Activated naive CD8-positive, alpha-beta T cell treated with anti-CD3 and anti-CD28 coated beads, Interleukin-2, amount 50 U/mL, for 24 hours (primary cell): ENCODE measurements at regions not wholly inside any gene's neighbourhood (a gene's known extent, or its start where the extent isn't known, plus 50 kb on each side); places are given as distances from the start of the nearest gene placed in this dataset.
"Not testable (repeated sequence)": the region's sequence is repeated elsewhere in the genome, so short reads cannot be mapped to it uniquely, and the experiment has no call there.

Source experiments
- ATAC-seq: fragments of 150-1000 bp; cut with Tn5 transposase; one replicate; pipeline ENCODE4 v1.10.0; 2021
- DNase-seq: peaks from one replicate; pipeline ENCODE4 v3.0.0; 2021
- H3K27ac Mint-ChIP-seq: one replicate; pipeline ENCODE4 v1.8.0; 2021; ENCODE audit warnings: mild to moderate bottlenecking, mixed read lengths
- H3K27me3 Mint-ChIP-seq: one replicate; pipeline ENCODE4 v1.8.0; 2021; ENCODE audit warnings: mixed read lengths
- H3K36me3 Mint-ChIP-seq: one replicate; pipeline ENCODE4 v1.8.0; 2021; ENCODE audit warnings: low read depth, mixed read lengths
- H3K4me1 Mint-ChIP-seq: one replicate; pipeline ENCODE4 v1.8.0; 2021; ENCODE audit warnings: mixed read lengths
- H3K4me3 Mint-ChIP-seq: one replicate; pipeline ENCODE4 v1.8.0; 2021; ENCODE audit warnings: mild to moderate bottlenecking, moderate library complexity, mixed read lengths
- H3K9me3 Mint-ChIP-seq: one replicate; pipeline ENCODE4 v1.8.0; 2021; ENCODE audit warnings: mixed read lengths

DNA sequence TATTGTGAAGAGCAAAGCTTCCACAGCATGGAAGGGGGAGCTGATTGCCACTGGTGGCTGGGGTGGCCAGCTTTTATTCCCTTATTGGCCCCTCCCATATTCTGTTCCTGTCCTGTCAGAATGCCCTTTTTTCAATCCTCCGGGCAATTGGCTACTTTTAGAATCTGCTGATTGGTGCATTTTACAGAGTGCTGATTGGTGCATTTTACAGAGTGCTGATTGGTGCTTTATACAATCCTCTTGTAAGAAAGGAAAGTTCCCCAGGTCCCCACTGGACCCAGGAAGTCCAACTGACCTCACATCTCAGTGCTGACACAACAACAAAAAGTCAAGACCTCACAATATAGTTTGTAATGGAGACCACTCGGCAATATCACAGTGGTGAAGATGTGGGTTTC is 195.0 kb downstream of the SPATA31A6 start:
- H3K27ac Mint-ChIP-seq = no peak overlapping the region
- H3K4me1 Mint-ChIP-seq = no peaks in the 10 kb centered on the region
- no peak for DNase-seq
- ATAC-seq = no peak
- no peaks in the 10 kb centered on the region for H3K36me3 Mint-ChIP-seq
- H3K27me3 Mint-ChIP-seq = no peaks in the 10 kb centered on the region
- H3K9me3 Mint-ChIP-seq = peaks cover 4% of the 10 kb centered on the region
- H3K4me3 Mint-ChIP-seq = no peak overlapping the region

DNA sequence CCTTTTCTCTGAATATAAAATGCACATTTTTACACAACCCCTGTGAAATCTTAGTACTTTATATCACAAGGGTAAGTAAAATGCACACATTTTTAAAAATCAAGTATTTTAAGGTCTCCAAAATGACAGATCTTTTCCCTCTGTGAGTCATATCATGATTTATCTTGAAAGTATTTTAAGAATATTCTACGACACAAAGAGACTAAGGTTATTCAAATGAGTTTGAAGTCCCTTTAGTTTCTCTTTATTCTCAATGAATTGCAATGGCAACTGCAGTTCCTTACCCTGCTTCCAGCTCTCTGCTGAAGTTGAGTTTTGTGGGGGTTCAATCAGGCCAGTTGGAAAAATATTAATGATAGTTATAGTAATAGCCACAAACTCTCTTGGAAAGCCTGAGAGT is 196.1 kb downstream of the SPATA31A6 start:
- not testable (repeated sequence) for H3K4me1 Mint-ChIP-seq, H3K27ac Mint-ChIP-seq, DNase-seq, H3K4me3 Mint-ChIP-seq, H3K9me3 Mint-ChIP-seq, ATAC-seq, H3K36me3 Mint-ChIP-seq, H3K27me3 Mint-ChIP-seq

DNA sequence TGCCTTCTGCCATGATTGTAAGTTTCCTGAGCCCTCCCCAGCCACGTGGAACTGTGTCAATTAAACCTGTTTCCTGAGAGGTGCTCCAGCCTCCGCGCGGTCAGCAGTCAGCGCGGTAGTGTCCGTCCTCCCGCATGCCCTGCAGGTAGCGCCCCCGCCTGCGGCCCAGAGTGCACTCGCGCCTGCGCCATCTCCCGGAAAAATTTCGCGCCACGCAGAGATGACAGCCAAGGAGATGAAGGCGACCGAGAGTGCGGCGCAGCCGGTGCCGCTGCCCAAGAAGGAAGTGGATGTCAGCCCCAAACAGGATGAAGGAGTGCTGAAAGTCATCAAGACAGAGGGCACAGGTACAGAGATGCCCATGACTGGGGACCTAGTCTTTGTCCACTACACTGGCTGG is 201.1 kb downstream of the SPATA31A6 start:
- not testable (repeated sequence) for H3K4me3 Mint-ChIP-seq, H3K27me3 Mint-ChIP-seq, ATAC-seq, DNase-seq, H3K4me1 Mint-ChIP-seq, H3K9me3 Mint-ChIP-seq, H3K36me3 Mint-ChIP-seq, H3K27ac Mint-ChIP-seq

DNA sequence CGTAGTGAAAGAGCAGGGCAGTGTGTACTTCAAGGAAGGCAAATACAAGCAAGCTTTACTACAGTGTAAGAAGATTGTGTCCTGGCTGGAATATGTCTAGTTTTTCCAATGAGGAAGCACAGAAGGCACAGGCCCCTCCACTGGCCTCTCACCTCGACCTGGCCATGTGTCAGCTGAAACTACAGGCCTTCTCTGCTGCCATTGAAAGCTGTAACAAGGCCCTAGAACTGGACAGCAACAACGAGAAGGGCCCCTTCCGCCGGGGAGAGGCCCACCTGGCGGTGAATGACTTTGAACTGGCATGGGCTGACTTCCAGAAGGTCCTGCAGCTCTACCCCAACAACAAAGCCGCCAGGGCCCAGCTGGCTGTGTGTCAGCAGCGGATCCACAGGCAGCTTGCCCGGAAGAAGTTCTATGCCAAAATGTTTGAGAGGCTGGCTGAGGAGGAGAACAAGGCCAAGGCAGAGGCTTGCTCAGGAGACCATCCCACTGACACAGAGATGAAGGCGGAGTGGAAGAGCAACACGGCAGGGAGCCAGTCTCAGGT is 202.2 kb downstream of the SPATA31A6 start:
- H3K4me3 Mint-ChIP-seq, H3K27ac Mint-ChIP-seq, H3K36me3 Mint-ChIP-seq, H3K4me1 Mint-ChIP-seq, ATAC-seq, H3K27me3 Mint-ChIP-seq, DNase-seq, H3K9me3 Mint-ChIP-seq: not testable (repeated sequence)

DNA sequence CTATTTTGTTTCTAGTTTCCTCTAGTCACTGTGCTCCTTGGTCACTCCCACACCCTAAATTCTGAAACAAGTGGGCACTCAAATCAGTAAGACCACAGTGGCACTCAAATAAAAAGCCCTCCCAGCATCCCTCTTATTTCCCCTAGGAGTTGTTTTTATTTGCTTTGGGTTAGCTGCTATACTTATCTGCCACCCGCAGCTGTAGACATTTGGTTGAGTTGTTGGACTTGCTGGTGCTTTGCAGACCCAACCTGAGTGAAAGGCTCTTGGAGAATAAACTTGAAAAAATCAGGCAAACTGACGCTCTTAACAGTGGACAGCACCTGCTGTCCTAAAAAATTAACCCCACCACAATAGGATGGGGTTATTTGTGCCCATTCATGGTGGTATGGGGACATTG is 203.0 kb downstream of the SPATA31A6 start:
- ATAC-seq (no peak), DNase-seq (no peak)
- H3K27ac Mint-ChIP-seq = no peak overlapping the region
- H3K4me1 Mint-ChIP-seq = no peaks in the 10 kb centered on the region
- no peaks in the 10 kb centered on the region for H3K36me3 Mint-ChIP-seq
- no peaks in the 10 kb centered on the region for H3K9me3 Mint-ChIP-seq
- H3K4me3 Mint-ChIP-seq = no peak overlapping the region
- H3K27me3 Mint-ChIP-seq = no peaks in the 10 kb centered on the region

DNA sequence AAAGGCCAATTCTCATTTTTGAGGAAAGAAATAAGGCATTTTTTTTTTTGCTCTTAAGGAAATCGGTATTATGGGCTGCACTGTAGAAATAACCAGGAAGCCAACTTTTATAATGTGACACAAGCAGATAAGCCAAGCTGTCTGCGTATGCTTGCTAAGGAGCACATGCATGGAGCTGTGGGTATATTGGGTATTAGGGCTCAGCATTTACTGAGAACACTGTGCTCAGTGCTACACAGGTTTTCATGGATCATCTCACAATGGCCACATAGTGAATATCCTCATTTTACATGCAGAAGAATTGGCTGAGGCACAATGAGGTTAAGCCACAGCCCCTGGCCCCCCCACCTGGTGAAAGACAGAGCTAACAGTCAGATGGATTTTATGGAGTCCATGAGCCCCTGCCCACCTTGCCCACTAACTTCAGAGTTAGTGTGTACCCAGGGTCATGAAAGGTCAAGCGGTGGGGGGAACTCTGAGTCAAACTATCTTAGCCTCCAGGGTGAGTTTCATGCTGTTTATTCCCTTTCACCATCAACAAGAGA is 204.8 kb downstream of the SPATA31A6 start:
- Mint-ChIP-seq H3K4me1 (no peaks in the 10 kb centered on the region), H3K9me3 (no peaks in the 10 kb centered on the region), H3K4me3 (no peak overlapping the region), H3K36me3 (no peaks in the 10 kb centered on the region), H3K27ac (no peak overlapping the region), H3K27me3 (no peaks in the 10 kb centered on the region)
- ATAC-seq = no peak
- no peak for DNase-seq

DNA sequence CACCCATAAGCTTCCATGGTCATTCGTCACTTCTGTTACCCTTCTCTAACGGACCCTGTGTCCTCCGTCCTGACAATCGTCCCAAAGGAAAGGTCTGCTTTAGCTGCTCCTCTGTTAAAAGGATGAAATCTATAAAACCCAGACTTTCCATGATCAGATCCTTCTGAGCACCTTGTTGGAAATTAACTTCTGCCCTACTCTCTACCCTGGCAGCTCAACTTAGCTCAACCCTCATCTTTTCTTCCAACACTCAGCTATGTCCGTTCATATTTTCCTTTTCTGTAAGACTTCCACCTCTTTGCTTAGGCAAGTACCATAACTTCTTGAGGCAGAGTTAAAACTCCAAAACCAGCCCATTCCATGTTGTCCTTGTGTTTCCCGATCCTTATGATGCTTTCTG is 205.4 kb downstream of the SPATA31A6 start:
- Mint-ChIP-seq H3K27me3 (no peaks in the 10 kb centered on the region), H3K27ac (no peak overlapping the region), H3K4me1 (no peaks in the 10 kb centered on the region), H3K36me3 (no peaks in the 10 kb centered on the region), H3K9me3 (no peaks in the 10 kb centered on the region), H3K4me3 (no peak overlapping the region)
- DNase-seq (no peak), ATAC-seq (no peak)

DNA sequence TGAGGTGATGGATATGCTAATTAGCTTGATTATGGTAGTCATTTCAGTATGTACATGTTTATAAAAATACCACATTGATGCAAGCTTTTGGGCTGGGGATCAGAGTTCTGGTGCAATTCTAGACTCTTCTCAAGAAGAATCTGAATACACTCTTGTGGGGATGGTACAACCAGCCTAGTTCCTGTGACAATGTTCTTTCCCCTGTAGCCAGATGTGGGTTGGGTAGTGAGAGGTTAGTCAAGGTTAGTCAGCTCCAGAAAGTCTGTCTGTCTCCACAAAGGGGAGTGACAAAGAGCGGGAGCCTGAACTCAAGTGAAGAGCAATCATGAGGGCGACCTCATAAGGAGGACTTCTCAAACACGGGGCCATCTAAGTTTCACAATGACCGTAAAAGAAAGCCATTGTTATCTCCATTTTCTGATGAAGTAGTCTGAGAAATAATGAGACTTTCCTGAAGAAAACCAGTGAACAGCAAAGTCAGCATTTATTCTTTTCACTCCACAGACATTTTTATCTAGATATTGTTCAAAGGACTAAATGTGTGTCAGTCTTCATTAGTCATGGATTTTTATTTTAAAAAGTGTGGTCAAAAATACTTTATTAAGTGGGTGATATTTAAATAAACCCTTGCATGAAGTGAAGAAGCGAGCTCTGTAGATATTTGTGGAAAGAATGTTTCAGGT is 209.5 kb downstream of the SPATA31A6 start:
- peak; percentile 75 for ATAC-seq
- DNase-seq, H3K27me3 Mint-ChIP-seq, H3K4me3 Mint-ChIP-seq, H3K9me3 Mint-ChIP-seq, H3K27ac Mint-ChIP-seq, H3K4me1 Mint-ChIP-seq, H3K36me3 Mint-ChIP-seq: not testable (repeated sequence)

DNA sequence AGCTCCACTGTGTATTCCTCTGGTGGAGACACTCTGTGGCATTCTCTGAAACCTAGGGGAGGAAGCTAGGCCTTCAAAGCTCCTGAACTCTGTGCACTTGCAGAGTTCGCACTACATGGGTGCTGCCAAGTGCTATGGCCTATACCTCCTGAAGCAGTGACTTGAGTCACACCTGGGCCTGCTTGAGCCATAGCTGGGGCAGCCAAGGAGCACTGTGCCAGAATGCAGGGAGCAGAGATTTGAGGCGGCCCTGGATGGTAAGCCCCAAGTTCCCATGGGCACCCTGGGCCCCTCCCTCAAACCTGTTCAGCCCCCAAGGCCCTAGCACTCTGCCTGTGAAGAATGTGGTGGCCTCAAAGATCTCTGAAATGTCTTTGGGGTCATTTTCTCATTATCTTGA is 212.9 kb downstream of the SPATA31A6 start:
- H3K27me3 Mint-ChIP-seq = no peaks in the 10 kb centered on the region
- no peak overlapping the region for H3K4me3 Mint-ChIP-seq
- ATAC-seq (no peak), DNase-seq (no peak)
- H3K27ac Mint-ChIP-seq = no peak overlapping the region
- no peaks in the 10 kb centered on the region for H3K4me1 Mint-ChIP-seq
- H3K36me3 Mint-ChIP-seq = no peaks in the 10 kb centered on the region
- no peaks in the 10 kb centered on the region for H3K9me3 Mint-ChIP-seq

DNA sequence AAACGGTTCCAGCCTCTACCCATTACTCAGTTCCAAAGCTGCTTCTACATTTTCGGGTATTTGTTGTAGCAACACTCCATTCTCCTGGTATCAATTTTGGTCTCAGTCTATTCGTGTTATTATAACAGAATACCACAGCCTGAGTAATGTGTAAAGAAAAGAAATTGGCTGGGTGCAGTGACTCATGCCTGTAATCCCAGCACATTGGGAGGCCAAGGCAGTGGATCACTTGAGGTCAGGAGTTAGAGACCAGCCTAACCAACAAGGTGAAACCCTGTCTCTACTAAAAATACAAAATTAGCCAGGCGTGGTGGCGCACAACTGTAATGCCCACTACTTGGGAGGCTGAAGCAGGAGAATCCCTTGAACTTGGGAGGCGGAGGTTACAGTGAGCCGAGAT is 213.9 kb downstream of the SPATA31A6 start:
- not testable (repeated sequence) for H3K4me1 Mint-ChIP-seq, H3K27me3 Mint-ChIP-seq, DNase-seq, H3K9me3 Mint-ChIP-seq, H3K27ac Mint-ChIP-seq, H3K4me3 Mint-ChIP-seq, ATAC-seq, H3K36me3 Mint-ChIP-seq

DNA sequence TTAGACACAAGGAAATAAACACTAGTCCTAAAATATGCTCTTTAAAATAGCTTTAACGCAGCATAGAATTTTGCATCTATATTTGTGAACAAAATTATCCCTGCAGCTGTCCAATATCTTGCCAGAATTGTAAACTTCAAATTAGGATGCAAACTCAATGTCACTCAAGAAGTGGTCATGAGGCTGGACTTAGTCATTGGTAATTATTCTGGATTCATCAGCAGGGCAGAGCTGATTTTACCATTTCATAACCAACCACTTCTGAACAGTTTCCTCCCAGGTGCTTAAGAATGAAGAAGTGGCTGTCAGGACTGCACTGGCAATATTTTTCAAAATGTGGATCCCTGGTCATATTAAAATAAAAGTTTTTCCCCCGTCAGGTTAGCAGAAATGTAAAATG is 219.5 kb downstream of the SPATA31A6 start:
- not testable (repeated sequence) for H3K4me1 Mint-ChIP-seq, H3K27me3 Mint-ChIP-seq, H3K9me3 Mint-ChIP-seq, DNase-seq, H3K36me3 Mint-ChIP-seq, H3K27ac Mint-ChIP-seq, H3K4me3 Mint-ChIP-seq, ATAC-seq

DNA sequence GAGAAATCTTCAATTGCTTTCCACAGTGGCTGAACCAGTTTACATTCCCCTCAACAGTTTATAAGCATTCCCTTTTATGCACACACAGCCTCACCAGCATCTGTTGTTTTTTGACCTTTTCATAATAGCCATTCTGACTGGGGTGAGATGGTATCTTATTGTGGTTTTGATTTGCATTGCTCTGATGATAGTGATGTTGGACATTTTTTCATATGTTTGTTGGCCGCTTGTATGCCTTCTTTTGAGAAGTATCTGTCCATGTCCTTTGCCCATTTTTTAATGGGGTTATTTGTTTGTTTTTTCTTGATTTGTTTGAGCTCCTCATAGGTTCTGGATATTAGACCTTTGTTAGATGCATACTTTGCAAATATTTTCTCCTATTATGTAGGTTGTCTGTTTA is 226.1 kb downstream of the SPATA31A6 start:
- not testable (repeated sequence) for DNase-seq, H3K36me3 Mint-ChIP-seq, H3K27me3 Mint-ChIP-seq, ATAC-seq, H3K27ac Mint-ChIP-seq, H3K4me3 Mint-ChIP-seq, H3K9me3 Mint-ChIP-seq, H3K4me1 Mint-ChIP-seq

DNA sequence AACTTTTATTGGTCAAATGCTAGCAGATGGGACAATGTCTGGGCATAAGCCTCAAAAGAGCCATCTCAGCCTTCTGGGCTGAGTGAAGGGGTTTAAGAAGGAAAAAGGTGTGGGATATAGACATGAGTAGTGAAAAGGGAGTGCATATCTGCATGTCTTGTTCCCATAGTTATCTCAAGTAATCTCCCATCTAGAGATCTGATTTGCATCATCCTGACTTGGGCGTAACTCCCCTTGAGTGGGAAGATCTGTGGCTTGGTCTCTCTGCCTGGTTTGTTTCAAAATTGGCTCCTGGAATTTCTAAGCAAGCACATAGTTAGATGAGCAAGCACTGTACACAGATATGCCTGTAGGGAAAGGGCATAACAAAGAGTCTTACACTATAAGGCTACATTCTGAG is 228.9 kb downstream of the SPATA31A6 start:
- not testable (repeated sequence) for H3K36me3 Mint-ChIP-seq, H3K9me3 Mint-ChIP-seq, H3K27ac Mint-ChIP-seq, ATAC-seq, DNase-seq, H3K27me3 Mint-ChIP-seq, H3K4me3 Mint-ChIP-seq, H3K4me1 Mint-ChIP-seq

DNA sequence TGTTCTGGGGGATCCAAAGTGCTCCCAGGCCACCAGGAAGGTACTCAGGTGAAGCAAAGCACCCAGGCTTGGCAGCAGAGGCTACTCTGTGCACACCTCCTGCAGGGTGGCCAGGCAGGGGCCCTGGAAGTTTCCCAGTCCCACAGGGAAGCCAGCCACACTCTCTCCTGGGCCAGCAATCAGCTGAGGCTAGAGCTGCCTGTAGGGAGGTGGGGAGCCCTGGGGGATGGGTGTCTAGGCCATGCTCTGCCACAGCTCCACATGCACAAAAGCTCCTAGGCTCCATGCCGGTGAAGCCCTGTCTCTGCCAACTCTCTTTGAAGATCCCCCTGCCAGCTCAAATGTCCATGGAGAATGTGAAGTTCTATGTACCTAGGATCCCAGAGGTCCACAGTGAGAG is 231.4 kb downstream of the SPATA31A6 start:
- not testable (repeated sequence) for ATAC-seq, H3K9me3 Mint-ChIP-seq, DNase-seq, H3K36me3 Mint-ChIP-seq, H3K27ac Mint-ChIP-seq, H3K4me3 Mint-ChIP-seq, H3K4me1 Mint-ChIP-seq, H3K27me3 Mint-ChIP-seq

DNA sequence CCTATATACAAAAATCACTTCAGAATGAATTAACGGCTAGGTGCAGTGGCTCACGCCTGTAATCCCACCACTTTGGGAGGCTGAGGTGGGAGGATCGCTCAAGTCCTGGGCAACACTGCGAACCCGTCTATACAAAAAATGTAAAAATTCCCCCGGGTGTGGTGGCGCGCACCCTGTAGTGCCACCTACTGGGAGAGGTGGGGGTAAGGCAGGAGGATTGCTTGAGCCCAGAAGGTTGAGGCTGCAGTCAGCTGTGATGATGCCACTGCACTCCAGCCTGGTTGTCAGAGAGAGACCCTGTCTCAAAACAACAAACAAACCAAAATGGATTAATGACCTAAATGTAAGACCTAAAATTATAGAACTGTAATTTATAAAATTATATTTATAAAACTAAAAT is 236.2 kb downstream of the SPATA31A6 start:
- H3K36me3 Mint-ChIP-seq, DNase-seq, H3K4me1 Mint-ChIP-seq, H3K9me3 Mint-ChIP-seq, H3K4me3 Mint-ChIP-seq, H3K27me3 Mint-ChIP-seq, H3K27ac Mint-ChIP-seq, ATAC-seq: not testable (repeated sequence)

DNA sequence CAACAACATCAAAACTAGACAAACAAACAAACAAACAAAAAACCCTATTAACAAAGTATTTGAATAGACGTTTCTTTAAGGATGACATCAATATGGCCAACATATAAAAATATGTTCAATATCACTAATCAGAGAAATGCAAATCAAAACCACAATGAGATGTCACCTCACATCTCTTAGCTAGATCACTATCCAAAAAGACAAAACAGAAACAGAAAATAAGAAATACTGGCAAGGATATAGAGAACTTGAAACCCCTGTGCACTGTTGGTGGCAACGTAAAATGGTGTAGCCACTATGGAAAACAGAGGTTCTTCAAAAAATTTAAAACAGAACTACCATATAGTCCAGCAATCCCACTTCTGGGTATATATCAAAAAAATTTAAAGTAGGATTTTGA is 236.9 kb downstream of the SPATA31A6 start:
- not testable (repeated sequence) for H3K9me3 Mint-ChIP-seq, ATAC-seq, H3K4me1 Mint-ChIP-seq, H3K27me3 Mint-ChIP-seq, DNase-seq, H3K4me3 Mint-ChIP-seq, H3K27ac Mint-ChIP-seq, H3K36me3 Mint-ChIP-seq
